WERI-Rb-1 (cell line): ENCODE measurements at regions not wholly inside any gene's neighbourhood (a gene's known extent, or its start where the extent isn't known, plus 50 kb on each side); places are given as distances from the start of the nearest gene placed in this dataset.

Source experiments
- DNase-seq: peaks from one replicate; pipeline ENCODE4 v3.0.0-alpha.2; 2020
- H3K27ac ChIP-seq: fragments of 250-450 bp; sonication (Bioruptor Pico); 2 replicates; pipeline ENCODE4 v1.5.1; 2020; ENCODE audit warnings: mild to moderate bottlenecking, moderate library complexity
- H3K27me3 ChIP-seq: fragments of 250-450 bp; sonication (Bioruptor Pico); 2 replicates; pipeline ENCODE4 v1.5.1; 2021; ENCODE audit warnings: mild to moderate bottlenecking, low read depth, moderate library complexity; ENCODE audit not compliant: insufficient read depth, severe bottlenecking
- H3K36me3 ChIP-seq: fragments of 250-450 bp; sonication (Bioruptor Pico); 2 replicates; pipeline ENCODE4 v1.5.1; 2020; ENCODE audit warnings: mild to moderate bottlenecking, moderate library complexity
- H3K4me3 ChIP-seq: 2 replicates; pipeline ENCODE4 v1.5.1; 2011; ENCODE audit warnings: low read depth, mild to moderate bottlenecking, control low read depth, low read length
- H3K9me3 ChIP-seq: fragments of 250-450 bp; sonication (Bioruptor Pico); 2 replicates; pipeline ENCODE4 v1.5.1; 2021; ENCODE audit warnings: mild to moderate bottlenecking, moderate library complexity; ENCODE audit not compliant: severe bottlenecking
- CTCF ChIP-seq: IDR thresholded peaks from 2 replicates; pipeline ENCODE4 v1.5.1; 2011; ENCODE audit warnings: low read depth, mild to moderate bottlenecking, control low read depth, inconsistent platforms, low read length

- no peak overlapping the region for H3K27ac ChIP-seq
- DNase-seq: no peak
- H3K4me3 ChIP-seq: no peak overlapping the region
- no peaks in the 10 kb centered on the region for H3K27me3 ChIP-seq
- no peak for TF ChIP-seq CTCF
- H3K36me3 ChIP-seq: no peaks in the 10 kb centered on the region
- no peaks in the 10 kb centered on the region for H3K9me3 ChIP-seq
Observed at GRCh38 chr18:51997129-51997528, 342.9 kb upstream of the DCC start.

- no peak for DNase-seq
- Histone ChIP-seq H3K4me3 (no peak overlapping the region), H3K9me3 (no peaks in the 10 kb centered on the region), H3K36me3 (no peaks in the 10 kb centered on the region), H3K27ac (no peak overlapping the region), H3K27me3 (no peaks in the 10 kb centered on the region)
- no peak for TF ChIP-seq CTCF
Observed at GRCh38 chr18:51998066-51998465, 341.9 kb upstream of the DCC start.

- Histone ChIP-seq H3K9me3 (no peaks in the 10 kb centered on the region), H3K27ac (no peak overlapping the region), H3K27me3 (no peaks in the 10 kb centered on the region), H3K4me3 (no peak overlapping the region), H3K36me3 (no peaks in the 10 kb centered on the region)
- no peak for TF ChIP-seq CTCF
- no peak for DNase-seq
Observed at GRCh38 chr18:51998711-51999110, 341.3 kb upstream of the DCC start.

GRCh38 chr18:51999351-51999750 lies 340.6 kb upstream of the DCC start:
- H3K36me3 ChIP-seq: no peaks in the 10 kb centered on the region
- H3K9me3 ChIP-seq: no peaks in the 10 kb centered on the region
- DNase-seq: no peak
- TF ChIP-seq CTCF: no peak
- no peaks in the 10 kb centered on the region for H3K27me3 ChIP-seq
- no peak overlapping the region for H3K4me3 ChIP-seq
- no peak overlapping the region for H3K27ac ChIP-seq

GRCh38 chr18:52000435-52000834 lies 339.6 kb upstream of the DCC start:
- no peak for DNase-seq
- TF ChIP-seq CTCF: no peak
- H3K27me3 ChIP-seq: no peaks in the 10 kb centered on the region
- no peak overlapping the region for H3K27ac ChIP-seq
- no peaks in the 10 kb centered on the region for H3K9me3 ChIP-seq
- H3K4me3 ChIP-seq: no peak overlapping the region
- H3K36me3 ChIP-seq: no peaks in the 10 kb centered on the region

GRCh38 chr18:52001106-52001505 lies 338.9 kb upstream of the DCC start:
- no peak for DNase-seq

More at GRCh38 chr18:52001106-52001505, 338.9 kb upstream of the DCC start:
- Histone ChIP-seq H3K4me3 (no peak overlapping the region), H3K36me3 (no peaks in the 10 kb centered on the region), H3K9me3 (no peaks in the 10 kb centered on the region), H3K27me3 (no peaks in the 10 kb centered on the region), H3K27ac (no peak overlapping the region)
- TF ChIP-seq CTCF: no peak
